K562 (cell line): ENCODE measurements at regions not wholly inside any gene's neighbourhood (a gene's known extent, or its start where the extent isn't known, plus 50 kb on each side); places are given as distances from the start of the nearest gene placed in this dataset.

Experiments used
- ATAC-seq: fragments of 200-7000 bp; cut with Tn5 transposase; 3 replicates; pipeline ENCODE4 v1.9.1; 2020; ENCODE audit warnings: moderate library complexity
- BruUV-seq: library from RNA; stranded (reverse); fragments of 400-500 nt; replicated peaks from 2 replicates; lab custom pipeline; 2021; lab: Mats Ljungman, UMichigan
- CTCF ChIA-PET: fragments of 300-600 bp; formaldehyde crosslinking; extraction: SDS; loops from one replicate; lab custom pipeline; 2021; ENCODE audit warnings: low intra/inter-chr PET ratio; lab: Yijun Ruan, JAX
- POLR2A ChIA-PET: fragments of 300-600, 350-650 bp; sonication (Branson Sonifier 250); formaldehyde crosslinking; extraction: SDS; loops from one replicate; lab custom pipeline; 2021; ENCODE audit warnings: antibody characterized with exemption, inconsistent platforms; lab: Yijun Ruan, JAX
- DNase-seq, 4 experiments: peaks; one replicate each; pipeline versions ENCODE4 v3.0.0 to v3.0.0-alpha.2; 2011 to 2018; ENCODE audit warnings: low spot score in 3 of 4, mixed read lengths in 3 of 4; ENCODE audit errors: extremely low read depth in 1 of 4
- FAIRE-seq: peaks from 2 replicates; lab custom pipeline; 2011; peaks lifted over from hg19 to GRCh38; lab: Jason Lieb, UNC
- H2AFZ ChIP-seq: 2 replicates; pipeline ENCODE4 v1.6.0; 2011; ENCODE audit warnings: low read depth, low read length, control low read depth, inconsistent platforms
- H3K27ac ChIP-seq: fragments of 200-600 bp; 3 replicates; pipeline ENCODE4 v1.8.0; 2011; ENCODE audit warnings: low read depth, mild to moderate bottlenecking, control low read depth, inconsistent platforms, low read length, moderate library complexity, mixed read lengths; ENCODE audit errors: extremely low read depth
- H3K27me3 ChIP-seq, 2 experiments: fragments of 300-600 bp in 1 of 2; 2 replicates in 1 of 2; 3 replicates in 1 of 2; pipeline versions ENCODE4 v1.6.0 to v1.8.0; 2011; ENCODE audit warnings: inconsistent platforms in 2 of 2, low read length in 2 of 2, mild to moderate bottlenecking in 1 of 2, mixed read lengths in 1 of 2, moderate library complexity in 1 of 2; ENCODE audit not compliant: control insufficient read depth in 2 of 2, insufficient read depth in 2 of 2
- H3K36me3 ChIP-seq: fragments of 300-600 bp; 3 replicates; pipeline ENCODE4 v1.8.0; 2011; ENCODE audit warnings: mild to moderate bottlenecking, low read length, inconsistent platforms; ENCODE audit not compliant: control insufficient read depth, insufficient read depth
- H3K4me1 ChIP-seq, 2 experiments: fragments of 200-600 bp in 1 of 2; replicated peaks in 1 of 2; 2 replicates in 1 of 2; 3 replicates in 1 of 2; pipeline versions ENCODE4 v1.5.1 to v1.8.0; 2011; ENCODE audit warnings: inconsistent platforms in 2 of 2, low read length in 2 of 2, mild to moderate bottlenecking in 1 of 2, mixed read lengths in 1 of 2, moderate library complexity in 1 of 2; ENCODE audit not compliant: control insufficient read depth in 2 of 2, insufficient read depth in 2 of 2
- H3K4me2 ChIP-seq: 2 replicates; pipeline ENCODE4 v1.6.1; 2011; ENCODE audit warnings: low read length, control low read depth, inconsistent platforms, mixed read lengths; ENCODE audit not compliant: insufficient read depth
- H3K4me3 ChIP-seq: fragments of 200-600 bp; sonication (generic), shearing (Covaris generic); 2 replicates; pipeline ENCODE4 v1.5.1; 2016; ENCODE audit warnings: control low read depth, inconsistent platforms
- H3K79me2 ChIP-seq: fragments of 200-600 bp; 3 replicates; pipeline ENCODE4 v1.8.0; 2011; ENCODE audit warnings: low read length, inconsistent platforms; ENCODE audit not compliant: control insufficient read depth, insufficient read depth
- H3K9ac ChIP-seq, 2 experiments: 2 replicates each; pipeline versions ENCODE4 v1.6.0 to v1.6.1; 2011; ENCODE audit warnings: low read depth in 2 of 2, low read length in 2 of 2, control low read depth in 1 of 2, inconsistent platforms in 1 of 2, mild to moderate bottlenecking in 1 of 2, mixed read lengths in 1 of 2; ENCODE audit not compliant: insufficient read depth in 1 of 2
- H3K9me1 ChIP-seq: one replicate; pipeline ENCODE4 v1.6.0; 2011; ENCODE audit warnings: inconsistent platforms, mild to moderate bottlenecking, low read length, moderate library complexity; ENCODE audit not compliant: control insufficient read depth, insufficient read depth
- H3K9me3 ChIP-seq: replicated peaks from 2 replicates; pipeline ENCODE4 v1.5.1; 2011; ENCODE audit warnings: low read depth, low read length, inconsistent platforms; ENCODE audit not compliant: control insufficient read depth, insufficient read depth
- H4K20me1 ChIP-seq: replicated peaks from 2 replicates; pipeline ENCODE4 v1.6.1; 2011; ENCODE audit warnings: low read length, inconsistent platforms, mixed read lengths; ENCODE audit not compliant: control insufficient read depth, insufficient read depth
- ELF4 ChIP-seq: fragments of 450-650 bp; formaldehyde crosslinking; IDR thresholded peaks from 2 replicates; pipeline ENCODE4 v1.4.0; 2022; ENCODE audit warnings: missing genetic modification characterization
- NCOA2 ChIP-seq, 2 experiments: fragments of 450-650 bp; IDR thresholded peaks; 2 replicates each; pipeline ENCODE4 v1.6.1; 2018; ENCODE audit warnings: mild to moderate bottlenecking in 2 of 2, moderate library complexity in 1 of 2; ENCODE audit not compliant: partially characterized antibody in 2 of 2
- NFE2L1 ChIP-seq: fragments of 450-650 bp; IDR thresholded peaks from 2 replicates; pipeline ENCODE4 v1.6.1; 2016; ENCODE audit warnings: missing genetic modification characterization, low read depth, mild to moderate bottlenecking, missing compliant biosample characterization, moderate library complexity, borderline replicate concordance
- PTBP1 ChIP-seq: fragments of 200-400 bp; formaldehyde crosslinking; IDR thresholded peaks from 2 replicates; pipeline ENCODE4 v1.6.1; 2017; ENCODE audit warnings: low read depth, low read length
- RAD21 ChIP-seq, 2 experiments: fragments of 250-450 bp in 1 of 2; fragments of 450-650 bp in 1 of 2; sonication (Bioruptor Pico) in 1 of 2; formaldehyde crosslinking in 1 of 2; IDR thresholded peaks in 1 of 2; conservative IDR thresholded peaks in 1 of 2; 2 replicates each; pipeline versions ENCODE4 v1.4.0 to v1.8.0; 2020 to 2022; ENCODE audit warnings: mild to moderate bottlenecking in 2 of 2, moderate library complexity in 1 of 2
- RUNX1 ChIP-seq: sonication (generic); IDR thresholded peaks from 2 replicates; pipeline ENCODE4 v1.6.1; 2016; ENCODE audit warnings: antibody characterized with exemption, low read depth
- SAP30 ChIP-seq: fragments of 200-600 bp; sonication (generic); IDR thresholded peaks from 2 replicates; pipeline ENCODE4 v1.6.1; 2012; ENCODE audit warnings: borderline replicate concordance, low read depth, mild to moderate bottlenecking, moderate library complexity, low read length, control low read depth, inconsistent platforms; ENCODE audit not compliant: insufficient read depth, poor library complexity, severe bottlenecking
- SUPT5H ChIP-seq: fragments of 450-650 bp; IDR thresholded peaks from 2 replicates; pipeline ENCODE4 v1.6.1; 2016
- YBX1 ChIP-seq: fragments of 450-650 bp; IDR thresholded peaks from 2 replicates; pipeline ENCODE4 v1.7.1; 2016; ENCODE audit warnings: mild to moderate bottlenecking
- WGBS: fragments of 100-300 bp; shearing (Covaris generic); methylation state at CpG from one replicate; pipeline ENCODE4 v1.1.6; 2016; ENCODE audit warnings: low coverage, mixed read lengths; ENCODE audit not compliant: insufficient coverage; ENCODE audit errors: missing lambda C conversion rate; 5-methylcytosine and 5-hydroxymethylcytosine counted together
- in situ Hi-C: fragments of 300-500 bp; cut with MboI; formaldehyde crosslinking; loops from 4 replicates; pipeline ENCODE4 v1.15.0; 2018; ENCODE audit warnings: inconsistent platforms, mixed read lengths
- intact Hi-C: fragments of 100-400 bp; cut with micrococcal nuclease; formaldehyde crosslinking; loops from 2 replicates; pipeline ENCODE4 v1.14.2; 2022
- TF ChIP-seq, protein P1 (sequence below), 2 experiments: fragments of 450-650 bp; conservative IDR thresholded peaks; 2 replicates each; pipeline ENCODE4 v1.6.1; 2017; ENCODE audit warnings: mild to moderate bottlenecking in 2 of 2, moderate library complexity in 2 of 2
- TF ChIP-seq, protein P2 (sequence below): fragments of 200-800 bp; sonication (Bioruptor generic); IDR thresholded peaks from 2 replicates; pipeline ENCODE4 v1.6.1; 2017; ENCODE audit warnings: missing genetic modification characterization, missing compliant biosample characterization
- TF ChIP-seq, protein P3 (sequence below): fragments of 450-650 bp; formaldehyde crosslinking; IDR thresholded peaks from 2 replicates; pipeline ENCODE4 v1.4.0; 2022; ENCODE audit warnings: missing genetic modification characterization

DNA sequence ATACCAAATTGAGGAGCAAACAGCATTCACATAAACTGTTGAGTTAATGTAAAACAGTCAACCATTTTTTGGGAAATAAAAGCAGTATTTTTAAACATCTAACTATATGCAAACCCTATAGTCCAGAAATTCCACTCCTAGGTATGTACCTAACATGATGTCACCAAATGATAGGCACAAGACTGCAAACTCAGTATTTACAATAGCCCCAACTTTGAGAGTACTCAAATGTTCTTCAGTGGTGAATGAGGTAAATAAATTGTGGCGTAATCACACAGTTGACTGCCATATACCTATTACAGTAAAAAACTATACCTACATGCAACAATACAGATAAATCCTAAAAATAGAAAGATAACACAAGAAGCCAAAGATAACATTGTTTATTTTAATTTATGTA, 1243.8 kb upstream of the ADGRL3 start:
- no peaks in the 10 kb centered on the region for H3K4me1 ChIP-seq
- no peak overlapping the region for H3K9ac ChIP-seq
- TF ChIP-seq ELF4 (no peak), SUPT5H (no peak), NCOA2 (IDR thresholded peaks at IDR 0.05; ENCODE audit: partially characterized antibody in 2 of 2) (no peak), RAD21 (CRISPR knock-in tag; conservative IDR thresholded peaks at IDR 0.05 in 1 of 2, IDR thresholded peaks at IDR 0.05 in 1 of 2) (no peak), SAP30 (no peak), YBX1 (no peak), RUNX1 (no peak), PTBP1 (no peak), NFE2L1 (tag) (no peak)
- TF ChIP-seq, protein P1, sequence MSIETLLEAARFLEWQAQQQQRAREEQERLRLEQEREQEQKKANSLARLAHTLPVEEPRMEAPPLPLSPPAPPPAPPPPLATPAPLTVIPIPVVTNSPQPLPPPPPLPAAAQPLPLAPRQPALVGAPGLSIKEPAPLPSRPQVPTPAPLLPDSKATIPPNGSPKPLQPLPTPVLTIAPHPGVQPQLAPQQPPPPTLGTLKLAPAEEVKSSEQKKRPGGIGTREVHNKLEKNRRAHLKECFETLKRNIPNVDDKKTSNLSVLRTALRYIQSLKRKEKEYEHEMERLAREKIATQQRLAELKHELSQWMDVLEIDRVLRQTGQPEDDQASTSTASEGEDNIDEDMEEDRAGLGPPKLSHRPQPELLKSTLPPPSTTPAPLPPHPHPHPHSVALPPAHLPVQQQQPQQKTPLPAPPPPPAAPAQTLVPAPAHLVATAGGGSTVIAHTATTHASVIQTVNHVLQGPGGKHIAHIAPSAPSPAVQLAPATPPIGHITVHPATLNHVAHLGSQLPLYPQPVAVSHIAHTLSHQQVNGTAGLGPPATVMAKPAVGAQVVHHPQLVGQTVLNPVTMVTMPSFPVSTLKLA (conservative IDR thresholded peaks at IDR 0.05) = no peak
- TF ChIP-seq, protein P2, sequence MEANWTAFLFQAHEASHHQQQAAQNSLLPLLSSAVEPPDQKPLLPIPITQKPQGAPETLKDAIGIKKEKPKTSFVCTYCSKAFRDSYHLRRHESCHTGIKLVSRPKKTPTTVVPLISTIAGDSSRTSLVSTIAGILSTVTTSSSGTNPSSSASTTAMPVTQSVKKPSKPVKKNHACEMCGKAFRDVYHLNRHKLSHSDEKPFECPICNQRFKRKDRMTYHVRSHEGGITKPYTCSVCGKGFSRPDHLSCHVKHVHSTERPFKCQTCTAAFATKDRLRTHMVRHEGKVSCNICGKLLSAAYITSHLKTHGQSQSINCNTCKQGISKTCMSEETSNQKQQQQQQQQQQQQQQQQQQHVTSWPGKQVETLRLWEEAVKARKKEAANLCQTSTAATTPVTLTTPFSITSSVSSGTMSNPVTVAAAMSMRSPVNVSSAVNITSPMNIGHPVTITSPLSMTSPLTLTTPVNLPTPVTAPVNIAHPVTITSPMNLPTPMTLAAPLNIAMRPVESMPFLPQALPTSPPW (CRISPR knock-in tag) = no peak
- TF ChIP-seq, protein P3, sequence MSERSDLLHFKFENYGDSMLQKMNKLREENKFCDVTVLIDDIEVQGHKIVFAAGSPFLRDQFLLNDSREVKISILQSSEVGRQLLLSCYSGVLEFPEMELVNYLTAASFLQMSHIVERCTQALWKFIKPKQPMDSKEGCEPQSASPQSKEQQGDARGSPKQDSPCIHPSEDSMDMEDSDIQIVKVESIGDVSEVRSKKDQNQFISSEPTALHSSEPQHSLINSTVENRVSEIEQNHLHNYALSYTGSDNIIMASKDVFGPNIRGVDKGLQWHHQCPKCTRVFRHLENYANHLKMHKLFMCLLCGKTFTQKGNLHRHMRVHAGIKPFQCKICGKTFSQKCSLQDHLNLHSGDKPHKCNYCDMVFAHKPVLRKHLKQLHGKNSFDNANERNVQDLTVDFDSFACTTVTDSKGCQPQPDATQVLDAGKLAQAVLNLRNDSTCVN (CRISPR knock-in tag) = no peak
- FAIRE-seq (no peak), ATAC-seq (no peak), DNase-seq (no peak)
- POLR2A ChIA-PET = no interaction called here
- BruUV-seq = no TSS peak
- WGBS = 0% methylated on average over 1 of the region's 1 CpG
- no peaks in the 10 kb centered on the region for H3K27me3 ChIP-seq
- in situ Hi-C loops (no loop called here), intact Hi-C loops (no loop called here)
- H3K9me3 ChIP-seq = 0 out of 2 replicates have a peak, but pooled peaks cover 1% of the 10 kb centered on the region
- no peak overlapping the region for H3K27ac ChIP-seq
- H4K20me1 ChIP-seq = no peaks in the 10 kb centered on the region
- no peaks in the 10 kb centered on the region for H3K36me3 ChIP-seq
- H3K4me2 ChIP-seq = no peak overlapping the region
- no peak overlapping the region for H3K4me3 ChIP-seq
- CTCF ChIA-PET = no interaction called here
- H3K79me2 ChIP-seq = no peaks in the 10 kb centered on the region
- no peaks in the 10 kb centered on the region for H3K9me1 ChIP-seq
- H2AFZ ChIP-seq = no peak overlapping the region
